Activated naive CD4-positive, alpha-beta T cell treated with Interleukin-2 at 50 U/mL for 16 hours (primary cell): ENCODE measurements at regions not wholly inside any gene's neighbourhood (a gene's known extent, or its start where the extent isn't known, plus 50 kb on each side); places are given as distances from the start of the nearest gene placed in this dataset.

ENCODE experiments used
- DNase-seq: peaks from one replicate; pipeline ENCODE4 v3.0.0-alpha.2; 2020

DNA sequence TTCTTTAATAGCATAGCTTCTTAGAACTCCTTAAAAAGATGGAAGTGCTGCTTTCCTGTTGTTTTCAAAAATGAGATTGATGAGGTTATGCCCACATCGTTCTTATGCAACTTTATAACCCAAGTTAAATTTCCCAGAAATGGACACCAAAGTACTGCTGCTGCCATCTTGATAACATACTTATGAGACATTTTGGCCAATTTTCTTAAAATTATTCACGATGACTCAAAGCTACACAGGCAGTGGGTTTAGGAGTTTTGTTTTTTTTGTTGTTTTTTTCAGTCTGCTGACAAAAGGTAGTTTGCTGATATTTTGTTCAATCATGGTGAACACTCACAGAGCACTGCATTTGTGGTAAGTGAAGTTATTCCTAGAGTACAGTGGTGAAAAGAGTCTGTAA is 54.9 kb upstream of the RFC3 start:
- no peak for DNase-seq

DNA sequence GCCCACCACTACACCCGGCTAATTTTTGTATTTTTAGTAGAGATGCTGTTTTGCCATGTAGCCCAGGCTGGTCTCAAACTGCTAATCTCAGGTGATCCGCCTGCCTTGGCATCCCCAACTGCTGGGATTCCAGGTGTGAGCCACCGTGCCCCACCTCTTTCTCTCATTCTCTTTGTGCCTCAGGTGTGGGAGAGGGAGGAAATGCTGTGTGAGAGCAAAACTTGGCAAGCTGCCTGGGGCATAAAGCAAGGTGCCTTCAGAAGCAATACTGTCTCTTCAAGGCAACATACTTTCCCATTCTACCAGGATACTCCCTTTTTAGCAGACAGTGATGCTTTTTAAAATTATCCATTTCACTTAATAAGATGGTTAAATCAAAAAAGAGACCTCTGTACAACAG is 53.2 kb upstream of the RFC3 start:
- DNase-seq: no peak

DNA sequence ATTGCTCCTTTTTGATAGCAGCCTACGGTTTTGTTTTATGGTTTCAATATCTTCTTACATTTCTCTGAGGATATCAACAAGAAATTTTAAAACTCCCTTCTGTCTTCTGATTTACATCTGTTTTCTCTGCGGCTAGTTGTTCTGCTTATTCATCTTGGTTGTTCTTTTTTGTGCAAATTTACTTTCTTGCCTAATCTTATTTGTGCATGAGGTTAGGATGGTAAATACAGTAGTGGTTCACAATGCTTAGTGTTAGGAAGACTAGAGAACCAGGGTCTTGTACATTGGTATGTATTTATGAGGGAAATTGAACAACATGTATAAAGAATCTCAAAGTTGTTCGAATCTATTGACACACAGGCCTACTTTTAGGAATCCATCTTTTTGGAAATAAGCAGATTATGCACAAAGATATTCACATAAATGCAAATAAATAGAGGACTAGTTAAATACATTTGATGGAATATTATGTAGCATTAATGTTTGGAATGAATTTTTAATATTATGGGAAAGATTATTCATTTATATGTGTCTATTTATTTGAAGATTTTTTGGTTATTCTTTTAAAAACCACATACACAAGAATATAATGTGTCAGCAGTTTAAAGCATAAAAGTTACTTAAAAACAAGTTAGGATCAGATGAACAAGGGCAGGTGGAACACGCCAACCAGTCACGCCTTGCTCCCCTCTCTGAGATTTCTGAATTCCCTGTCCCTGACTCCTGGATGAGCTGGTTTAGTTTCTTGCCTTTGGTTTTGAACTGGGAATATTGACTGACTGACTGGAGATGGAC is 51.4 kb upstream of the RFC3 start:
- DNase-seq: no peak

DNA sequence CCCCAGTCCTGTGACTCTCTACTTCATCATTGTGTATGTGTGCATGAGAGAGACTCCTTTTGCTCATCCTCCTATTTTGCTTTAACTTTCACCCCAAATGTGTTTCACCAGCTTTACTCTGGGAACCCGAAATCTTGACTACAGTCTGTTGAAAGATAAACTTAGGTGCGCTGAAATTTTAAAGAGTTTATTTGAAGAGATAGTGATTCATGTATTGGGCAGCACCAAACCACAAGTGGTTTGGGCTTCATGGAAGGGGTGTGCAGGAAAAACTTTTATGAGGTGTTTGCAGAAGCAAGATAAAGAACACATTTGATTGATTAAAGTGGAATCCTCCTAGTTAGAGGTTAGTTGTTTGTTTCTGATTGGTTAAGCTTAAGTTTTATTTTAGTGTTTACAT is 50.8 kb upstream of the RFC3 start:
- DNase-seq: no peak
